Muscle layer of colon (tissue), 2 donors: ENCODE measurements at regions not wholly inside any gene's neighbourhood (a gene's known extent, or its start where the extent isn't known, plus 50 kb on each side); places are given as distances from the start of the nearest gene placed in this dataset.

ENCODE experiments used
- H3K27ac ChIP-seq: one replicate; pipeline ENCODE4 v1.7.0; 2013; ENCODE audit warnings: low read depth, mild to moderate bottlenecking, low read length, moderate library complexity
- H3K27me3 ChIP-seq, 2 donors: one replicate each; pipeline ENCODE4 v1.7.0; 2013; ENCODE audit warnings: low read length in 2 of 2, mild to moderate bottlenecking in 2 of 2; ENCODE audit not compliant: insufficient read depth in 2 of 2, control insufficient read depth in 1 of 2
- H3K36me3 ChIP-seq: one replicate; pipeline ENCODE4 v1.7.0; 2013; ENCODE audit warnings: mild to moderate bottlenecking, low read length; ENCODE audit not compliant: insufficient read depth
- H3K4me1 ChIP-seq: one replicate; pipeline ENCODE4 v1.7.0; 2013; ENCODE audit warnings: mild to moderate bottlenecking, low read length; ENCODE audit not compliant: insufficient read depth
- H3K4me3 ChIP-seq, 2 donors: one replicate each; pipeline ENCODE4 v1.7.0; 2013; ENCODE audit warnings: low read length in 2 of 2, low read depth in 1 of 2, mild to moderate bottlenecking in 1 of 2, moderate library complexity in 1 of 2
- H3K9ac ChIP-seq: one replicate; pipeline ENCODE4 v1.7.0; 2013; ENCODE audit warnings: low read length
- H3K9me3 ChIP-seq: one replicate; pipeline ENCODE4 v1.7.0; 2013; ENCODE audit warnings: mild to moderate bottlenecking, low read length
- donor health status: abdominal sarcoma.
- donor health status: Adenocarcinoma of cecum.

DNA sequence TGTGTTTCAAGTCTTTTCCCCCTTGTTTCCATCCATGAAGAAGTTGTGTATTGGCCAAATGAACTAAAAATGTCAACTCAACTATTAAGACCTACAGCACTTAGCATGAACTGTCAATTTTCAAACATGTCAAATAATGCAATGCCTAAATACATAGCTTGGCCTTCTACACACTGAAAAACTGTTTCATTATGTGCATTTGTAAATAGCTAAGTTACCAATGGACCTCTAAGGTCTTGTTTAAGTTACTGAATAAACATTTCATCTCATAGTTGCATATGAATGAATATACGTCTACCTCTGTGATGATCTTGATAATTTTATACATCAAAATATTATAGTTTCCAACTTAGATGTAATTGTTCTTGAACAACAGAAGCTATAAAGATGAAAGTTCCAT is 744.5 kb downstream of the EFNB2 start:
- Histone ChIP-seq H3K4me1 (no peaks in the 10 kb centered on the region), H3K9me3 (no peaks in the 10 kb centered on the region), H3K36me3 (no peaks in the 10 kb centered on the region), H3K9ac (no peak overlapping the region), H3K27me3 (no peaks in the 10 kb centered on the region), H3K4me3 (no peak overlapping the region), H3K27ac (no peak overlapping the region)

DNA sequence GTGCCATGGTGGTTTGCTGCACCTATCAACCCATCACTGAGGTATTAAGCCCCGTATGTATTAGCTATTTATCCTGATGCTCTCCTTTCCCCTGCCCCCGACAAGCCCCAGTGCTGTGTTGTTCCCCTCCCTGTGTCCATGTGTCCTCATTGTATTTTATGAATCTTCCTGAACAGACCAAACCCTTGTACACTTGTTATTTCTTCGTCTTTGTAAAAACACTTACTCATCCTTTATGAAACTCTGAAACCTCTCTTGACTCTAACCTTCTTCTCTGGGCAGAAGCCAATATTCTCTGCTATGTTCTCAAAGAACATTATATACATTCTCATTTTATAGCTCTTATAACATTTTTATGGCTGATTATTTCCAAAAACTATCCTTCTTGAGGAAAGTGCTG is 746.9 kb downstream of the EFNB2 start:
- H3K9ac ChIP-seq, result no peak overlapping the region
- H3K4me3 ChIP-seq, result no peak overlapping the region
- H3K9me3 ChIP-seq, result no peaks in the 10 kb centered on the region
- no peak overlapping the region for H3K27ac ChIP-seq
- H3K27me3 ChIP-seq, result no peaks in the 10 kb centered on the region
- H3K36me3 ChIP-seq, result no peaks in the 10 kb centered on the region
- no peaks in the 10 kb centered on the region for H3K4me1 ChIP-seq

DNA sequence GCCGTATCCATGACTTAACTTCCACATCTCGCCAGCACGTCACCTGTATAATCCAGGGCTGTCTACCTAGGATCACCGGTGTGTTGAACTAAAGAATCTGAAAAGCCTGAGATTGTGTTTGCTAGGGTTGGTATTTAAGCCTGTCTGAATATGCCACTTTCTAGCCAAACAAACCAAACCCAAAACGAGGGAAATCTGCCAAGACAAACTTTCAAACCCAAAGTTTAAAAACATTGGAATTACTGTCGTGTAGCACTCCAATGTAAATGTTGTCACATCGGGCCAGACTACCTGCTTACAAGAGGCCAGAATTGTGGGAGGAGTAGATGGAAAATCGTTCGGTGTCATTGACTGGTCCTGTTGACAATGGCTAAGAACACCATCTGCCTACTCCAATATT is 747.8 kb downstream of the EFNB2 start:
- Histone ChIP-seq H3K4me3 (no peak overlapping the region), H3K9me3 (no peaks in the 10 kb centered on the region), H3K27ac (no peak overlapping the region), H3K4me1 (no peaks in the 10 kb centered on the region), H3K9ac (no peak overlapping the region), H3K36me3 (no peaks in the 10 kb centered on the region), H3K27me3 (no peaks in the 10 kb centered on the region)

DNA sequence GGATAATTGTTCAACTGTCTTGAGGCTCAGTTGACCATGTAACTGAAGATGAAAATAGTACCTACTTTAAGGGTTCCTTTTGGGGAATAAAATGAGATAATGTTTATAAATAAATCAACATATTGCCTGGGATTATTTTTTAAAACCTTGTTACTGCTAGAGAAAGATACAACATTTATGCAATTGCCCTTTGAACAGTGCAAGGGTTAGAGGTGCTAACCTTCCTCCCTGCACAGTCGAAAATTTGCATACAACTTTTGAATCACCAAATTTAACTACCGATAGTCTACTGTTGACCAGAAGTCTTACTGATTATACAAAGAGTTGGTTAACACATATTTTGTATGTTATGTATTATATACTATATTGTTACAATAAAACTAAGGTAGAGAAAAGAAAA is 750.0 kb downstream of the EFNB2 start:
- H3K27me3 ChIP-seq, result no peaks in the 10 kb centered on the region
- no peaks in the 10 kb centered on the region for H3K4me1 ChIP-seq
- no peaks in the 10 kb centered on the region for H3K9me3 ChIP-seq
- no peak overlapping the region for H3K27ac ChIP-seq
- H3K4me3 ChIP-seq, result no peak overlapping the region
- H3K36me3 ChIP-seq, result no peaks in the 10 kb centered on the region
- no peak overlapping the region for H3K9ac ChIP-seq

DNA sequence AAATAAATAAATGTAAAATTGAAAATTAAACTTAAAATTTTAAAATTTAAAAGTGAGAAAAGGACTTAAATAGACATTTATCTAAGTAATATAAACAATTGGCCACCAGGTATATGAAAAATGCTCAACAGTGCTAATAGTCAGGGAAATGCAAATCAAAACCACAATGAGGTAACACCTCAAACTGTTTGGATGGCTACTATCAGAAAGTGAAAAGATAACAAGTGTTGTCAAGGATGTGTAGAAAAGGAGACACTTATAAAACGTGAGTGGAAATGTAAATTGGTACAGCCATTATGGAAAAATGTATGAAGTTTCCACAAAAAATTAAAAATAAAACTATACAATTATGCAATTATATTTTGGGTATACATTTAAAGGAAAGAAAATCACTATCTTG is 752.2 kb downstream of the EFNB2 start:
- H3K9ac ChIP-seq, result no peak overlapping the region
- no peak overlapping the region for H3K4me3 ChIP-seq
- no peaks in the 10 kb centered on the region for H3K36me3 ChIP-seq
- H3K9me3 ChIP-seq, result no peaks in the 10 kb centered on the region
- no peaks in the 10 kb centered on the region for H3K4me1 ChIP-seq
- H3K27me3 ChIP-seq, result no peaks in the 10 kb centered on the region
- no peak overlapping the region for H3K27ac ChIP-seq

DNA sequence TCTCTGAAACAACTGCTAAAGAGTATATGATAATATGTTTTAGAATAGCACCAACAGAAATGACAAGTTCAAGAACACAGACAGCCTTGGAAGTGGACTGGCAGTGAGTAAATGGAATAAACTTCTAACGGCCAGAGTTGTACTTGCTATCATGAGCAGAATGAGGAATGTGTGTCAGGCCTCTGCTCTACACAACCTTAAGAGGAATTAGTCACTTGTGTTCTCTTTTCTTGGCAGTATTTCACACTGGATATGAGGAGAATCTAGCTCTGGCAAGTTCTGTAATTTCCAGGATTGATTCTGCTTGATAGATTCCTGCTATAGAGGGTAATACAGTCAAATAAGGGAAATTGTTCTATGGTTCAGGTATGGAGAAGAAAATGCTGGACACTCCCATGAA is 757.3 kb downstream of the EFNB2 start:
- no peaks in the 10 kb centered on the region for H3K27me3 ChIP-seq
- no peak overlapping the region for H3K4me3 ChIP-seq
- no peak overlapping the region for H3K27ac ChIP-seq
- H3K9me3 ChIP-seq, result no peaks in the 10 kb centered on the region
- no peaks in the 10 kb centered on the region for H3K4me1 ChIP-seq
- H3K36me3 ChIP-seq, result no peaks in the 10 kb centered on the region
- no peak overlapping the region for H3K9ac ChIP-seq

DNA sequence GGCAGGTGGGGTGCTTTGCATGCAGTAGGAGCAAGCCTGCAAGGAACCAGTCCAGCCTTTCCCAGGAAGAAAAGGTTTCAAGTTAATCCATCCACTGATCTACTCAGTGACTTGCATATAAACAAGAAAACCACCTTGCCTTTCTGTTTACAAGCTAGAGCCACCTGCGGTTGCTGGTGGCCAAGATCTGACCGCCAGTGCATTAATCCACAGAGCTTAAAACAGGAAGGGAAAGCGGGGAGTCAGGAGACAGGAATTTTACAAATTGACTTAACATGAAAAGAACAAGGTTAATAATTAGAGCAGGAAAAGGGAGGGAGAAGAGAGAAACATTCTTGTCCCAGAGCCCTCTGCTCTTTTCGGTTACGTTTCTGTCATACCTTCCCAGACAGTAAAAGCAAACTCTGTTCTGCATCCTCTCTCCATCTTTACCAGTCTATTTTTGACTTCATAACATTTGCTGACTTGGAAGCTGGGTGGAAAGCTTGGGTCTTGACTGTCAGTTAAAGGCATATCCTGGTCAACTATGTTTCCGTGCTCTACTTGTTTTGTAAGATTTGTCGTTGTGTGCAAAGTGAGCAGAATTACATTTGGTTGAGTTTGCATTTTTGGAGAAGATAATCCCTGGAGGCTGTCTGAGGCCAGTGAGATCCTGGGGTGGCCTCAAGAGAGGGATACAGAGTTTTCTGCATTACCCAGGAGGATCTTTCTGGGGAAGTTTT is 760.6 kb downstream of the EFNB2 start:
- H3K9ac ChIP-seq, result no peak overlapping the region
- H3K4me1 ChIP-seq, result no peaks in the 10 kb centered on the region

DNA sequence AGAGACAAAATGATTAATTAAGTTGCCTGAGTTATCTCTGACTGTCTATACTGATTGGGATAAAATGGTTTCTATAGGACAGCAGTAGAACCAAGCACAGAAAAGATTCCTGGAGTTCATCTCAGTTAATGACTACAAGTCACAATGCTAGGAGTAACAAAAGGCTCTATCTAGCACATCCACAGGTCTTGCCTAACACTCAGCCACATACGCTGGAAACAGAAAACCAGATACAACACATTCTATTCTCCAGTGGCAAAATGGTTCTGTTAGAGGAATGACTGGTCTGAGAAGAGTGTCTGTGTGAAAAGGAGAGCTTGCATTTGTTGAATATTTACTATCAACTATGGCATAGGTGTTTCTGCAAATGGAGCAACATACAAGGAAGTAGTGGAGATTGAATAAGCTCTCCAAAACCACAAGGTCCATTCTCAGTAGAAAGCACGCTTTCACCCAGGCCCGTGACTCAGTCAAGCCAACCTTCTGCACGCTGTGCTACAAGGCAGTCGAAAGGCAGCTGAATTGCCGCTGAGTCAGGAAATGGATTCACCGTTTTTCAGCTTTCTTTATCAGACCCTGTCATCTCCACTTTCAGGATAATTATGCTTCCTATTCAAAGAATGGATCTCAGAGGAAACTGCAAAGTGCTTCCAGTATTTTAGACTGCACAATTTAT is 761.5 kb downstream of the EFNB2 start:
- Histone ChIP-seq H3K36me3 (no peaks in the 10 kb centered on the region), H3K9me3 (no peaks in the 10 kb centered on the region), H3K4me3 (no peak overlapping the region), H3K9ac (no peak overlapping the region), H3K4me1 (no peaks in the 10 kb centered on the region), H3K27me3 (no peaks in the 10 kb centered on the region), H3K27ac (no peak overlapping the region)

More for the DNA sequence above, 760.6 kb downstream of the EFNB2 start:
- no peaks in the 10 kb centered on the region for H3K27me3 ChIP-seq
- no peaks in the 10 kb centered on the region for H3K36me3 ChIP-seq
- H3K27ac ChIP-seq, result no peak overlapping the region
- H3K4me3 ChIP-seq, result no peak overlapping the region
- H3K9me3 ChIP-seq, result no peaks in the 10 kb centered on the region

DNA sequence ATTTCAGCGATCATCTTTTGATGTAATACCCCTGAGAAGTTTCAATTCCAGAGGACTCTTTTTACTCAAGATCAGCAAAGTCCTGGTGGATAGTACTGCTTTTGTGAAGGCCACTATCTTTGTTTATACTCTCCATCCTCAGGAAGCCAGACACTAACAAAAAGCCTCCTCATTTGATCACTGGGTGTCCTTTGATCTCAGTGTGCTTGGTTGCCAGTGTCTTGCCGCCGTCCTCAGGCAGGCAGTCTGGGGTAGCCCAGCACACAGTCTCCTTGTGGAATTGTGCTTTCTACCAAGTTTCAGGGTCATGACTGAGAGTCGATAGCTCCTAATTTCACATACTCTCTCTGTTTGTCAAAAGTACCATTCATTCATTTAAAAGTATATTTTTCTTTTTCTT is 762.2 kb downstream of the EFNB2 start:
- H3K9ac ChIP-seq, result no peak overlapping the region
- no peaks in the 10 kb centered on the region for H3K36me3 ChIP-seq
- no peaks in the 10 kb centered on the region for H3K4me1 ChIP-seq
- H3K4me3 ChIP-seq, result no peak overlapping the region
- no peak overlapping the region for H3K27ac ChIP-seq
- no peaks in the 10 kb centered on the region for H3K27me3 ChIP-seq
- no peaks in the 10 kb centered on the region for H3K9me3 ChIP-seq

DNA sequence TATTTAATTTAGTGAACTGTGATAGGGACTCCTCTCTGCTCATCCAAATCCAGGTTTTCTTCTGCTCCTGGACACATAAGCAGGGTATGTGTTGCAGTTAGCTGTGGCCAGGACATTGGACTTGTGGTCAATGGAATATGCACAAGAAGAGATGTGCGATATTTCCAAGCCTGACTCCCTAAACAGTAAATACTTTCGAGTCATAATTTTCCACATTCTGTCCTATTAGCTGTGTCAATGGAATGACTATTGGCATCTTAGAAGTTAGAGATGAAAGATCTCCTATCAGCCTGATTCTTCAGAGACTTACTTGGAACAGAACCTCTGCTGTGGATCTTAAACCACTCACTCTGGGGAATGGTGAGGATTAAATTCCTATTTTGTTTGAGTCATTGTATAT is 771.0 kb downstream of the EFNB2 start:
- Histone ChIP-seq H3K27me3 (no peaks in the 10 kb centered on the region), H3K4me1 (no peaks in the 10 kb centered on the region), H3K27ac (no peak overlapping the region), H3K9ac (no peak overlapping the region), H3K4me3 (no peak overlapping the region), H3K36me3 (no peaks in the 10 kb centered on the region), H3K9me3 (no peaks in the 10 kb centered on the region)

DNA sequence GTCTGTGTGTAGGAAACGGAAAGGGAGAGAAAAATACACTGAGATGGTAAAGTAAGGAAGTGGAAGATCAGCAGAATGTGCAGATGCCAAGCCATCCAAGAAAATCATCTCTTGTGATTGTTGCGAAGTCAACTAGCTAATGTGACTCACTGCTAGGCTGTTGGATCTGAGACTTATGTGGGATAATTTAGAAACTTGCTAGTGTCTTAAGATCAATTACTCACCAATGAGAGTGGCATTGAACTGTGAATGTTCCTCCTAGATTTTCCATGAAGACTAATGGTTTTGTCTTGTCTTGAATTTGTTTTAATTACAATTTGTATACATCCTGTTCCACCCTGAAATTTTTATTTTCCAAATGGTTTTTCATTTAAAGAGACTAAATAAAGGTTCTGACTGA is 771.6 kb downstream of the EFNB2 start:
- Histone ChIP-seq H3K27ac (no peak overlapping the region), H3K4me3 (no peak overlapping the region)

DNA sequence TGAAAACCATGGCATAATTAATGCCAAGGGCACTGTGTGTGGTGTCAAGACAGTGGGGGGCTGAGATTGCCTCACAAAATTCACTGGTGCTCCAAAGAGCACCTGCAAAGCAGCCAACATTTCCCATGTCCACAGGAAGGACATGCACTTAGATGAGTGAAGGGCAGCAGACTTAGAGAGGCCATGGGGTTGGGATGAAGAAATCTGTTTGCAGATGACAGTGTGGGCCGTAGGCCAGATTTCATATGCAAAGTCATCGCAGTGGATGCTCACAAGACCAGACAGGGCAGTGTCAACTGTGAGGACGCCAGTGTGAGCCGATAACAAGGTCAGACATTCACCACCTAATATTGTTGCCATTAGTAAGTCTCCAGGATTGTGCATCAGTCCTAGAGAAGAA is 773.4 kb downstream of the EFNB2 start:
- Histone ChIP-seq H3K9me3 (no peaks in the 10 kb centered on the region), H3K9ac (no peak overlapping the region), H3K27me3 (no peaks in the 10 kb centered on the region), H3K36me3 (no peaks in the 10 kb centered on the region), H3K4me3 (no peak overlapping the region), H3K4me1 (no peaks in the 10 kb centered on the region), H3K27ac (no peak overlapping the region)

More for the DNA sequence above, 771.6 kb downstream of the EFNB2 start:
- no peak overlapping the region for H3K9ac ChIP-seq
- no peaks in the 10 kb centered on the region for H3K36me3 ChIP-seq
- no peaks in the 10 kb centered on the region for H3K27me3 ChIP-seq
- no peaks in the 10 kb centered on the region for H3K9me3 ChIP-seq
- H3K4me1 ChIP-seq, result no peaks in the 10 kb centered on the region
